NCI-H2107 treated with DMSO at 0.1 percent for 48 hours (cell line): ENCODE measurements at regions not wholly inside any gene's neighbourhood (a gene's known extent, or its start where the extent isn't known, plus 50 kb on each side); places are given as distances from the start of the nearest gene placed in this dataset.

Experiments
- DNase-seq: peaks from one replicate; lab custom pipeline; 2025; ENCODE audit not compliant: unreplicated experiment; lab: John Stamatoyannopoulos, UW

GRCh38 chr12:32043928-32044549, 62.6 kb upstream of the BICD1 start:
- DNase-seq, result no peak

GRCh38 chr12:32047357-32048212, 59.1 kb upstream of the BICD1 start:
- no peak for DNase-seq

GRCh38 chr12:32048791-32049190, 57.9 kb upstream of the BICD1 start:
- no peak for DNase-seq

GRCh38 chr12:32049956-32050355, 56.7 kb upstream of the BICD1 start:
- no peak for DNase-seq

DNA sequence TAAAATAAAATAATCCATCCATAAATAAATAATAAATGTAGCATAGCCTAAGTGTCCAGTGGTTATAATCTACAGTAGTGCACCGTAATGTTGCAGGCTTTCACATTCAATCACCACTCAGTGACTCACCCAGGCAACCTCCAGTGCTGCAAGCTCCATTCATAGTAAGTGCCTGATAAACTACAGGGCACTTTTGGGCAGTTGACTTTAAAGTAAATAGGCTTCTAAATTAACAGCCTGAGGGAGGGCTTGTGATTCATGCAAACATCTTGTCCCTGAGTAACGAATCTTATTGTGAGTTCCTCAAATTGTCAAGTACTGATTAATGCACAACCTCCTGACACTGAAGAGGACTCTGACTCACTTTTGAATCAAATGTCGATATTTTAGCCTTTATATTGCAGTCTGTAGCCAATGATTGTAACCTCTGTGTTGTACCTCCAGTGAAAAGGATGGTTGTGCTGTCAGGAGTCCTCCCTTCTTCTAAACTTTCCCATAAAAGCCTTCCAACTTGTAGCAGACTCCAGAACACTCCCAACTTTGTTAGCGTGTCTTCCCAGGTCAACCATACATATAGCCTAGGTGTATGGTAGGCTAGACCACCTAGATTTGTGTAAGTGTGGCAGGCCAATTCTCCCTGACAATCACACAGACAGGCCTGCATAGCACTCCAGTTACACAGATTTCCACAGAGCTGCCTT, 55.0 kb upstream of the BICD1 start:
- no peak for DNase-seq

DNA sequence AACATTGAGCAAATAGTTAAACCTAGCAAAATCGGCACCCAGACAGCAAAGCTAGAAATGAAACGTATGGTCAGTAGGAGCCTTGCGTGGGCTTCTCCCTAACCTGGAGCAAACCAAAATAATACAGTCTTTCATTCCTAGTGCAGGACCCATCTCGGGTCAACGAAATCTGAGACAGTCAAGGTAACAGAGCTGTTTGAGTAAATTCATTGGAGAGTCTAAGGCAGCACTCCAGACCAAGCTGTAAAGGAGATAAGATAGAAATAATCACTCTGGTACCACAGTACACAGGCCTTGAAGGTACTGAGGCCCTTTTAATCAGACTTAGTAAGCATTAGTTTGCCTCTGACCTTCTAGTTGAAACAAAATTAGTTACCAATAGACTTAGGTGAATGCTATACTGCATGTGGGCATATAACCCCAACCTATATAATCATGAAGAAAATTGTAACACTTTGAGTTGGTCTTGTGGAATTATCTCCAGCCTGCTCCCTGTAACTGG, 54.4 kb upstream of the BICD1 start:
- no peak for DNase-seq

- no peak for DNase-seq
Observed at GRCh38 chr12:32053881-32054624, 52.6 kb upstream of the BICD1 start.
